HG02973 (cell line): ENCODE measurements at regions not wholly inside any gene's neighbourhood (a gene's known extent, or its start where the extent isn't known, plus 50 kb on each side); places are given as distances from the start of the nearest gene placed in this dataset.
"Not testable (repeated sequence)": the region's sequence is repeated elsewhere in the genome, so short reads cannot be mapped to it uniquely, and the experiment has no call there.

ENCODE experiments used
- ATAC-seq: cut with Tn5 transposase; IDR thresholded peaks from one replicate; pipeline ENCODE4 v1.9.1; 2021; ENCODE audit warnings: moderate library complexity; ENCODE audit not compliant: unreplicated experiment

GRCh38 chr16:63776034-63776433 is 1345.8 kb downstream of the CDH11 start:
- ATAC-seq: no peak

- ATAC-seq: no peak
Measured at GRCh38 chr16:63774302-63774701, 1347.6 kb downstream of the CDH11 start.

GRCh38 chr16:63769211-63769610 is 1352.7 kb downstream of the CDH11 start:
- no peak for ATAC-seq

- ATAC-seq: not testable (repeated sequence)
Measured at GRCh38 chr16:63760246-63760645, 1361.6 kb downstream of the CDH11 start.

- ATAC-seq: no peak
Measured at GRCh38 chr16:63752347-63752746, 1369.5 kb downstream of the CDH11 start.

- ATAC-seq: no peak
Measured at GRCh38 chr16:63749276-63749675, 1372.6 kb downstream of the CDH11 start.

- ATAC-seq: no peak
Measured at GRCh38 chr16:63745456-63745855, 1376.4 kb downstream of the CDH11 start.

GRCh38 chr16:63744077-63744874 is 1377.6 kb downstream of the CDH11 start:
- ATAC-seq: no peak

- ATAC-seq: no peak
Measured at GRCh38 chr16:63742150-63742549, 1379.7 kb downstream of the CDH11 start.

GRCh38 chr16:63737633-63738032 is 1384.2 kb downstream of the CDH11 start:
- ATAC-seq: no peak

GRCh38 chr16:63735456-63735855 is 1386.4 kb downstream of the CDH11 start:
- ATAC-seq: no peak

- ATAC-seq: no peak
Measured at GRCh38 chr16:63720848-63721247, 1401.0 kb downstream of the CDH11 start.

GRCh38 chr16:63719926-63720325 is 1401.9 kb downstream of the CDH11 start:
- ATAC-seq: no peak

- ATAC-seq: no peak
Measured at GRCh38 chr16:63717806-63718205, 1404.1 kb downstream of the CDH11 start.

- no peak for ATAC-seq
Measured at GRCh38 chr16:63714876-63715275, 1407.0 kb downstream of the CDH11 start.

- ATAC-seq: no peak
Measured at GRCh38 chr16:63712725-63713124, 1409.1 kb downstream of the CDH11 start.

GRCh38 chr16:63703612-63704011 is 1418.3 kb downstream of the CDH11 start:
- no peak for ATAC-seq

GRCh38 chr16:63702981-63703590 is 1418.8 kb downstream of the CDH11 start:
- ATAC-seq: no peak

- ATAC-seq: no peak
Measured at GRCh38 chr16:63697736-63698135, 1424.1 kb downstream of the CDH11 start.

- no peak for ATAC-seq
Measured at GRCh38 chr16:63695347-63695746, 1426.5 kb downstream of the CDH11 start.

- ATAC-seq: no peak
Measured at GRCh38 chr16:63690961-63691360, 1430.9 kb downstream of the CDH11 start.

GRCh38 chr16:63690267-63690666 is 1431.6 kb downstream of the CDH11 start:
- ATAC-seq: no peak

GRCh38 chr16:63689068-63689467 is 1432.8 kb downstream of the CDH11 start:
- ATAC-seq: no peak
